ENCODE measurements at regions not wholly inside any gene's neighbourhood (a gene's known extent, or its start where the extent isn't known, plus 50 kb on each side); places are given as distances from the start of the nearest gene placed in this dataset.
"Not testable (repeated sequence)": the region's sequence is repeated elsewhere in the genome, so short reads cannot be mapped to it uniquely, and the experiment has no call there.

GRCh38 chrX:44045106-44045505, 71.9 kb upstream of the NDP start:
- TF ChIP-seq CTCF, POLR2A (IDR thresholded peaks at IDR 0.05): not testable (repeated sequence)
